ENCODE measurements at regions not wholly inside any gene's neighbourhood (a gene's known extent, or its start where the extent isn't known, plus 50 kb on each side); places are given as distances from the start of the nearest gene placed in this dataset.

GRCh38 chr5:161230221-161230620, 316.3 kb downstream of the GABRB2 start:
- TF ChIP-seq CTCF (IDR thresholded peaks at IDR 0.05) (no peak), POLR2A (IDR thresholded peaks at IDR 0.05) (no peak)

Measured in right lobe of liver (tissue), 4 donors.